Right renal pelvis (tissue), 4 donors: ENCODE measurements at regions not wholly inside any gene's neighbourhood (a gene's known extent, or its start where the extent isn't known, plus 50 kb on each side); places are given as distances from the start of the nearest gene placed in this dataset.

Experiments
- DNase-seq, 4 donors: peaks; one replicate each; pipeline ENCODE4 v3.0.0-alpha.2; 2013; ENCODE audit warnings: low read depth in 4 of 4, low spot score in 3 of 4, missing footprints in 1 of 4

GRCh38 chr6:10250655-10251220, 164.1 kb downstream of the TFAP2A start:
- DNase-seq = no peak

GRCh38 chr6:10248378-10248843, 166.5 kb downstream of the TFAP2A start:
- DNase-seq = no peak

GRCh38 chr6:10237298-10238038, 177.4 kb downstream of the TFAP2A start:
- no peak for DNase-seq

- DNase-seq = no peak
These were observed 179.5 kb downstream of the TFAP2A start for GRCh38 chr6:10235344-10235743.

GRCh38 chr6:10230531-10230930, 184.3 kb downstream of the TFAP2A start:
- DNase-seq = no peak

- no peak for DNase-seq
These were observed 191.0 kb downstream of the TFAP2A start for GRCh38 chr6:10223841-10224240.

- DNase-seq = no peak
These were observed 193.7 kb downstream of the TFAP2A start for GRCh38 chr6:10221178-10221577.

GRCh38 chr6:10219510-10219909, 195.4 kb downstream of the TFAP2A start:
- no peak for DNase-seq

- no peak for DNase-seq
These were observed 197.8 kb downstream of the TFAP2A start for GRCh38 chr6:10217111-10217510.

GRCh38 chr6:10215326-10216110, 199.4 kb downstream of the TFAP2A start:
- DNase-seq = no peak

GRCh38 chr6:10210052-10210451, 204.8 kb downstream of the TFAP2A start:
- no peak for DNase-seq

GRCh38 chr6:10205892-10206291, 209.0 kb downstream of the TFAP2A start:
- DNase-seq = no peak

- no peak for DNase-seq
These were observed 209.8 kb downstream of the TFAP2A start for GRCh38 chr6:10205120-10205519.

GRCh38 chr6:10203651-10204050, 211.2 kb downstream of the TFAP2A start:
- DNase-seq = no peak

GRCh38 chr6:10202581-10202980, 212.3 kb downstream of the TFAP2A start:
- no peak for DNase-seq

GRCh38 chr6:10201606-10202510, 213.0 kb downstream of the TFAP2A start:
- no peak for DNase-seq

GRCh38 chr6:10196090-10196489, 218.8 kb downstream of the TFAP2A start:
- no peak for DNase-seq

GRCh38 chr6:10194816-10195672, 219.8 kb downstream of the TFAP2A start:
- DNase-seq = no peak

GRCh38 chr6:10193321-10193720, 221.6 kb downstream of the TFAP2A start:
- no peak for DNase-seq

GRCh38 chr6:10190042-10190441, 224.8 kb downstream of the TFAP2A start:
- no peak for DNase-seq
